Keratinocyte (primary cell): ENCODE measurements at regions not wholly inside any gene's neighbourhood (a gene's known extent, or its start where the extent isn't known, plus 50 kb on each side); places are given as distances from the start of the nearest gene placed in this dataset.

ENCODE experiments used
- EZH2 ChIP-seq: IDR thresholded peaks from one replicate; pipeline ENCODE4 v1.6.1; 2012; ENCODE audit warnings: inconsistent platforms, mild to moderate bottlenecking, low read length, moderate library complexity
- TF ChIP-seq, protein P1 (sequence below), 3 experiments: IDR thresholded peaks in 1 of 3; conservative IDR thresholded peaks in 1 of 3; optimal IDR thresholded peaks in 1 of 3; 2 replicates in 2 of 3; 3 replicates in 1 of 3; pipeline versions ENCODE3 to v1.5.1; 2011; ENCODE audit warnings: low read length in 3 of 3, mild to moderate bottlenecking in 3 of 3, moderate library complexity in 2 of 3, control low read depth in 1 of 3, inconsistent platforms in 1 of 3; ENCODE audit not compliant: insufficient read depth in 2 of 3; ENCODE audit errors: extremely low read depth in 1 of 3

DNA sequence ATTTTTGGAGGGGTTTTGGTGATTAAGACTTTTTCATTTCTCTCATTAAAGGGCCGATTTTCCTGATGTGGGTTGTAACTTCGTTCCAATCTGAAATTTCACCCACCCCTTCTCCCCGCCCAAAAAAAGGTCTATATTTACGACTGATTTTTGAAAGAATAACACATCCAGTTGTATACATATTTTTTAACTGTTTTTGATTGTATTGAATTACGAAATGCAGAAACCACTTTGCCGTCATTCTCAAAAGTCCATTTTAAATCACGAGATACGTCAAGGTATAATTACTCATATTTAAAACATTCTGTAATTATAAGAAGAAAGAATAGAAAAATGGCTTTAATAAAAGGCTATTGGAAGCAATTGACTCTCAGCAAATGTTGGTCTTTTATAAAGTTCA is 520.7 kb downstream of the MED13L start:
- TF ChIP-seq, protein P1, sequence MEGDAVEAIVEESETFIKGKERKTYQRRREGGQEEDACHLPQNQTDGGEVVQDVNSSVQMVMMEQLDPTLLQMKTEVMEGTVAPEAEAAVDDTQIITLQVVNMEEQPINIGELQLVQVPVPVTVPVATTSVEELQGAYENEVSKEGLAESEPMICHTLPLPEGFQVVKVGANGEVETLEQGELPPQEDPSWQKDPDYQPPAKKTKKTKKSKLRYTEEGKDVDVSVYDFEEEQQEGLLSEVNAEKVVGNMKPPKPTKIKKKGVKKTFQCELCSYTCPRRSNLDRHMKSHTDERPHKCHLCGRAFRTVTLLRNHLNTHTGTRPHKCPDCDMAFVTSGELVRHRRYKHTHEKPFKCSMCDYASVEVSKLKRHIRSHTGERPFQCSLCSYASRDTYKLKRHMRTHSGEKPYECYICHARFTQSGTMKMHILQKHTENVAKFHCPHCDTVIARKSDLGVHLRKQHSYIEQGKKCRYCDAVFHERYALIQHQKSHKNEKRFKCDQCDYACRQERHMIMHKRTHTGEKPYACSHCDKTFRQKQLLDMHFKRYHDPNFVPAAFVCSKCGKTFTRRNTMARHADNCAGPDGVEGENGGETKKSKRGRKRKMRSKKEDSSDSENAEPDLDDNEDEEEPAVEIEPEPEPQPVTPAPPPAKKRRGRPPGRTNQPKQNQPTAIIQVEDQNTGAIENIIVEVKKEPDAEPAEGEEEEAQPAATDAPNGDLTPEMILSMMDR (optimal IDR thresholded peaks at IDR 0.05 in 1 of 3, IDR thresholded peaks at IDR 0.05 in 1 of 3, conservative IDR thresholded peaks at IDR 0.05 in 1 of 3; ENCODE audit: extremely low read depth in 1 of 3, insufficient read depth in 2 of 3, low read length in 3 of 3), result no peak
- no peak for TF ChIP-seq EZH2
